Activated T-cell treated with anti-CD3 and anti-CD28 coated beads, Interleukin-2, amount 50 U/mL, for 24 hours (primary cell): ENCODE measurements at regions not wholly inside any gene's neighbourhood (a gene's known extent, or its start where the extent isn't known, plus 50 kb on each side); places are given as distances from the start of the nearest gene placed in this dataset.

Source experiments
- DNase-seq: peaks from one replicate; pipeline ENCODE4 v3.0.0-alpha.2; 2020
- H3K27ac Mint-ChIP-seq: 2 replicates; pipeline ENCODE4 v1.8.0; 2020; ENCODE audit warnings: mild to moderate bottlenecking, mixed read lengths
- H3K27me3 Mint-ChIP-seq: 2 replicates; pipeline ENCODE4 v1.8.0; 2020; ENCODE audit warnings: mixed read lengths
- H3K36me3 Mint-ChIP-seq: 2 replicates; pipeline ENCODE4 v1.8.0; 2020; ENCODE audit warnings: low read depth, mixed read lengths
- H3K4me1 Mint-ChIP-seq: 2 replicates; pipeline ENCODE4 v1.8.0; 2020; ENCODE audit warnings: low read depth, mixed read lengths
- H3K4me3 Mint-ChIP-seq: 2 replicates; pipeline ENCODE4 v1.8.0; 2020; ENCODE audit warnings: mild to moderate bottlenecking, moderate library complexity, mixed read lengths
- H3K9me3 Mint-ChIP-seq: 2 replicates; pipeline ENCODE4 v1.8.0; 2020; ENCODE audit warnings: mixed read lengths

GRCh38 chr6:125526007-125526720 is 223.3 kb upstream of the HEY2 start:
- no peaks in the 10 kb centered on the region for H3K36me3 Mint-ChIP-seq
- no peak overlapping the region for H3K27ac Mint-ChIP-seq
- no peak for DNase-seq
- peaks cover 41% of the 10 kb centered on the region for H3K27me3 Mint-ChIP-seq
- no peak overlapping the region for H3K4me3 Mint-ChIP-seq
- no peaks in the 10 kb centered on the region for H3K4me1 Mint-ChIP-seq
- H3K9me3 Mint-ChIP-seq, result no peaks in the 10 kb centered on the region

GRCh38 chr6:125528621-125529041 is 220.8 kb upstream of the HEY2 start:
- H3K9me3 Mint-ChIP-seq, result no peaks in the 10 kb centered on the region
- no peaks in the 10 kb centered on the region for H3K36me3 Mint-ChIP-seq
- H3K27ac Mint-ChIP-seq, result no peak overlapping the region
- peaks cover 45% of the 10 kb centered on the region for H3K27me3 Mint-ChIP-seq
- H3K4me3 Mint-ChIP-seq, result no peak overlapping the region
- no peak for DNase-seq
- no peaks in the 10 kb centered on the region for H3K4me1 Mint-ChIP-seq

GRCh38 chr6:125529061-125529460 is 220.4 kb upstream of the HEY2 start:
- Mint-ChIP-seq H3K4me1 (peaks cover 2% of the 10 kb centered on the region), H3K27ac (no peak overlapping the region), H3K27me3 (peaks cover 49% of the 10 kb centered on the region), H3K36me3 (no peaks in the 10 kb centered on the region), H3K9me3 (no peaks in the 10 kb centered on the region), H3K4me3 (no peak overlapping the region)
- DNase-seq, result no peak

- no peak for DNase-seq
- Mint-ChIP-seq H3K36me3 (no peaks in the 10 kb centered on the region), H3K27ac (no peak overlapping the region), H3K9me3 (no peaks in the 10 kb centered on the region), H3K4me3 (no peak overlapping the region), H3K4me1 (peaks cover 6% of the 10 kb centered on the region), H3K27me3 (peaks cover 62% of the 10 kb centered on the region)
Measured at GRCh38 chr6:125533710-125534397, 215.6 kb upstream of the HEY2 start.

GRCh38 chr6:125534430-125535263 is 214.8 kb upstream of the HEY2 start:
- no peaks in the 10 kb centered on the region for H3K9me3 Mint-ChIP-seq
- no peak for DNase-seq
- H3K27me3 Mint-ChIP-seq, result peaks cover 55% of the 10 kb centered on the region
- H3K4me1 Mint-ChIP-seq, result peaks cover 6% of the 10 kb centered on the region
- no peaks in the 10 kb centered on the region for H3K36me3 Mint-ChIP-seq
- H3K27ac Mint-ChIP-seq, result no peak overlapping the region
- H3K4me3 Mint-ChIP-seq, result no peak overlapping the region

GRCh38 chr6:125537090-125537489 is 212.3 kb upstream of the HEY2 start:
- H3K27ac Mint-ChIP-seq, result no peak overlapping the region
- H3K4me3 Mint-ChIP-seq, result no peak overlapping the region
- no peaks in the 10 kb centered on the region for H3K9me3 Mint-ChIP-seq
- peaks cover 6% of the 10 kb centered on the region for H3K4me1 Mint-ChIP-seq
- H3K36me3 Mint-ChIP-seq, result no peaks in the 10 kb centered on the region
- DNase-seq, result no peak
- H3K27me3 Mint-ChIP-seq, result peaks cover 47% of the 10 kb centered on the region

- H3K36me3 Mint-ChIP-seq, result no peaks in the 10 kb centered on the region
- no peaks in the 10 kb centered on the region for H3K4me1 Mint-ChIP-seq
- DNase-seq, result no peak
- H3K9me3 Mint-ChIP-seq, result no peaks in the 10 kb centered on the region
- peaks cover 24% of the 10 kb centered on the region for H3K27me3 Mint-ChIP-seq
- H3K4me3 Mint-ChIP-seq, result no peak overlapping the region
- H3K27ac Mint-ChIP-seq, result no peak overlapping the region
Measured at GRCh38 chr6:125539892-125540291, 209.5 kb upstream of the HEY2 start.

- Mint-ChIP-seq H3K27ac (no peak overlapping the region), H3K36me3 (no peaks in the 10 kb centered on the region), H3K4me1 (no peaks in the 10 kb centered on the region), H3K27me3 (peaks cover 2% of the 10 kb centered on the region), H3K9me3 (no peaks in the 10 kb centered on the region), H3K4me3 (no peak overlapping the region)
- no peak for DNase-seq
Measured at GRCh38 chr6:125544819-125545218, 204.6 kb upstream of the HEY2 start.

- H3K4me3 Mint-ChIP-seq, result no peak overlapping the region
- DNase-seq, result no peak
Measured at GRCh38 chr6:125546841-125547251, 202.6 kb upstream of the HEY2 start.

GRCh38 chr6:125547381-125547780 is 202.1 kb upstream of the HEY2 start:
- Mint-ChIP-seq H3K4me1 (no peaks in the 10 kb centered on the region), H3K9me3 (no peaks in the 10 kb centered on the region), H3K36me3 (no peaks in the 10 kb centered on the region), H3K4me3 (no peak overlapping the region), H3K27ac (no peak overlapping the region), H3K27me3 (peaks cover 10% of the 10 kb centered on the region)
- DNase-seq, result no peak

More at GRCh38 chr6:125546841-125547251, 202.6 kb upstream of the HEY2 start:
- Mint-ChIP-seq H3K9me3 (no peaks in the 10 kb centered on the region), H3K27me3 (peaks cover 10% of the 10 kb centered on the region), H3K36me3 (no peaks in the 10 kb centered on the region), H3K27ac (no peak overlapping the region), H3K4me1 (no peaks in the 10 kb centered on the region)

GRCh38 chr6:125549202-125549884 is 200.1 kb upstream of the HEY2 start:
- Mint-ChIP-seq H3K4me1 (no peaks in the 10 kb centered on the region), H3K36me3 (no peaks in the 10 kb centered on the region), H3K4me3 (no peak overlapping the region), H3K27me3 (peaks cover 10% of the 10 kb centered on the region), H3K27ac (no peak overlapping the region), H3K9me3 (no peaks in the 10 kb centered on the region)
- no peak for DNase-seq

GRCh38 chr6:125550892-125551291 is 198.5 kb upstream of the HEY2 start:
- H3K9me3 Mint-ChIP-seq, result no peaks in the 10 kb centered on the region
- no peaks in the 10 kb centered on the region for H3K4me1 Mint-ChIP-seq
- H3K27ac Mint-ChIP-seq, result no peak overlapping the region
- H3K27me3 Mint-ChIP-seq, result peaks cover 14% of the 10 kb centered on the region
- no peak overlapping the region for H3K4me3 Mint-ChIP-seq
- no peak for DNase-seq
- H3K36me3 Mint-ChIP-seq, result no peaks in the 10 kb centered on the region

GRCh38 chr6:125552819-125553218 is 196.6 kb upstream of the HEY2 start:
- no peaks in the 10 kb centered on the region for H3K4me1 Mint-ChIP-seq
- no peaks in the 10 kb centered on the region for H3K9me3 Mint-ChIP-seq
- peaks cover 20% of the 10 kb centered on the region for H3K27me3 Mint-ChIP-seq
- no peak for DNase-seq
- H3K36me3 Mint-ChIP-seq, result no peaks in the 10 kb centered on the region
- no peak overlapping the region for H3K27ac Mint-ChIP-seq
- no peak overlapping the region for H3K4me3 Mint-ChIP-seq

GRCh38 chr6:125554456-125554855 is 195.0 kb upstream of the HEY2 start:
- no peak for DNase-seq
- Mint-ChIP-seq H3K27ac (no peak overlapping the region), H3K4me3 (no peak overlapping the region)

More at GRCh38 chr6:125554456-125554855, 195.0 kb upstream of the HEY2 start:
- H3K36me3 Mint-ChIP-seq, result no peaks in the 10 kb centered on the region
- peaks cover 20% of the 10 kb centered on the region for H3K27me3 Mint-ChIP-seq
- no peaks in the 10 kb centered on the region for H3K9me3 Mint-ChIP-seq
- H3K4me1 Mint-ChIP-seq, result no peaks in the 10 kb centered on the region
